ENCODE measurements at regions not wholly inside any gene's neighbourhood (a gene's known extent, or its start where the extent isn't known, plus 50 kb on each side); places are given as distances from the start of the nearest gene placed in this dataset.

DNA sequence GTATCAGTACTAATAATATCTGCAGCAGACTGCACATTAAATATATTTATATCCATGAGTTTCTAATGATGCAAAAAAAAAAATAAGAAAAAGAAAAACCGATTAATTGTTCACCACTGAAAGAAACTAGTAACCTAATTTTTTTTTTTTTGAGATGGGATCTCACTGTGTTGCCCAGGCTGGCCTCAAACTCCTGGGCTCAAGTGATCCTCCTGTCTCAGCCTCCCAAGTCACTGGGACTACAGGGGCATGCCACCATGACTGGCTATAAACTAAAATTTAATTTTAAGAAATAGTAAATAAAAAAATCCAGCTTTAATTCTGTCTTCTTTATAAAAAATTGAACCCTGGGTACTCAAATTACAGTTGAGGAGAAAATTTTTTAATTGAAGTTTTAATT lies 358.2 kb downstream of the QKI start:
- Histone ChIP-seq H3K4me2 (ENCODE audit: low read length) (no peak overlapping the region), H3K9me2 (ENCODE audit: insufficient read depth) (no peaks in the 10 kb centered on the region), H3K36me3 (ENCODE audit: control insufficient read depth in 1 of 2, insufficient read depth in 2 of 2, low read length in 2 of 2) (no peaks in the 10 kb centered on the region), H3K4me3 (replicated peaks in 1 of 2; ENCODE audit: low read depth in 1 of 2, low read length in 2 of 2) (no peak overlapping the region), H3K79me2 (ENCODE audit: insufficient read depth, low read length) (no peaks in the 10 kb centered on the region), H4K20me1 (ENCODE audit: insufficient read depth) (no peaks in the 10 kb centered on the region), H2AFZ (ENCODE audit: low read depth, low read length, poor library complexity, severe bottlenecking) (no peak overlapping the region), H3K9me3 (ENCODE audit: control insufficient read depth in 1 of 2, insufficient read depth in 1 of 2, low read depth in 1 of 2, low read length in 2 of 2) (0 out of 4 replicates have a peak, but pooled peaks cover 0 to 4% of the 10 kb centered on the region in 2 experiments), H3K4me1 (ENCODE audit: control insufficient read depth in 1 of 2, insufficient read depth in 2 of 2, low read length in 2 of 2) (no peaks in the 10 kb centered on the region), H3K27ac (ENCODE audit: low read depth, low read length) (no peak overlapping the region), H3K9ac (ENCODE audit: low read length) (no peak overlapping the region), H3K27me3 (ENCODE audit: insufficient read depth, low read length) (no peaks in the 10 kb centered on the region)
- intact Hi-C loops (cut with micrococcal nuclease), result no loop called here
- no TSS peak for BruUV-seq (replicated peaks)
- no peak for ATAC-seq
- TF ChIP-seq POLR2A (IDR thresholded peaks at IDR 0.05; ENCODE audit: borderline replicate concordance, extremely low read depth, insufficient read depth, insufficient read length), result no peak
- TF ChIP-seq TCF7L2 (IDR thresholded peaks at IDR 0.05; ENCODE audit: borderline replicate concordance, extremely low read depth, insufficient read depth, insufficient read length), result no peak
- TF ChIP-seq EZH2phosphoT487 (IDR thresholded peaks at IDR 0.05; ENCODE audit: borderline replicate concordance), result no peak
- no peak for TF ChIP-seq EGR1 (IDR thresholded peaks at IDR 0.05; ENCODE audit: low read depth)
- no peak for TF ChIP-seq SP1 (IDR thresholded peaks at IDR 0.05; ENCODE audit: low read depth)
- no peak for TF ChIP-seq CBX3 (IDR thresholded peaks at IDR 0.05; ENCODE audit: low read depth)
- TF ChIP-seq SRF (IDR thresholded peaks at IDR 0.05; ENCODE audit: low read depth), result no peak
- no peak for TF ChIP-seq ZBTB33 (IDR thresholded peaks at IDR 0.05; ENCODE audit: extremely low read depth, insufficient replicate concordance, low read length)
- no peak for TF ChIP-seq EZH2 (IDR thresholded peaks at IDR 0.05)
- TF ChIP-seq ELF1 (IDR thresholded peaks at IDR 0.05; ENCODE audit: borderline replicate concordance, low read depth), result no peak
- no peak for DNase-seq (ENCODE audit: low read depth, low spot score)
- ChIA-PET RAD21 (ENCODE audit: low non-redundant PET in 1 of 2, low total read pairs in 2 of 2, uncharacterized antibody in 2 of 2, unreplicated experiment in 2 of 2) (no interaction called here), POLR2A (no interaction called here), CTCF (no interaction called here)

DNA sequence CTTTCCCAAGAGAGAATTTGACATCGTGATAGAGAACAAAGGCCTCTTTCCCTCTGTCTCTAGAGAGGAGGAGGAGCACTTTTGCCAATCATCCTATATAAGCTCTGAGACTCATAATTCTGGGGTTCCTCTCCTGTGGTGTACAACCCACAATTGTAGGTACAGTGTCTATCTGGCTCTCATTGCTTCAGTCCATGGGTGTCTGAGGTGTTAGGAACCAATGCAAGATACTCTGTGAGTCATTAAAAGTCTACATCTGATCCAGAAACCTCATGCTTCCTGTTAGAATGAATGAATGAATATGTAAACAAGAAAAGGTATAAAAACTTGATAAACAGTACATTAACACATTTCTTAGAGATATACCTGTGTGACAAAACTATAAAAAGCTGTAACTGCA lies 356.7 kb downstream of the QKI start:
- H3K27me3 ChIP-seq (ENCODE audit: insufficient read depth, low read length), result no peaks in the 10 kb centered on the region
- intact Hi-C loops (cut with micrococcal nuclease), result no loop called here
- no peak for ATAC-seq
- no peaks in the 10 kb centered on the region for H3K36me3 ChIP-seq (ENCODE audit: control insufficient read depth in 1 of 2, insufficient read depth in 2 of 2, low read length in 2 of 2)
- no peak overlapping the region for H3K4me2 ChIP-seq (ENCODE audit: low read length)
- no TSS peak for BruUV-seq (replicated peaks)
- no peaks in the 10 kb centered on the region for H3K79me2 ChIP-seq (ENCODE audit: insufficient read depth, low read length)
- no peak for DNase-seq (ENCODE audit: low read depth, low spot score)
- TF ChIP-seq TCF7L2 (IDR thresholded peaks at IDR 0.05; ENCODE audit: borderline replicate concordance, extremely low read depth, insufficient read depth, insufficient read length), result no peak
- TF ChIP-seq POLR2A (IDR thresholded peaks at IDR 0.05; ENCODE audit: borderline replicate concordance, extremely low read depth, insufficient read depth, insufficient read length), result no peak
- TF ChIP-seq EGR1 (IDR thresholded peaks at IDR 0.05; ENCODE audit: low read depth), result no peak
- H3K9me3 ChIP-seq (ENCODE audit: control insufficient read depth in 1 of 2, insufficient read depth in 1 of 2, low read depth in 1 of 2, low read length in 2 of 2), result 0 out of 4 replicates have a peak, but pooled peaks cover 0 to 4% of the 10 kb centered on the region in 2 experiments
- no peak overlapping the region for H3K4me3 ChIP-seq (replicated peaks in 1 of 2; ENCODE audit: low read depth in 1 of 2, low read length in 2 of 2)
- no peaks in the 10 kb centered on the region for H3K9me2 ChIP-seq (ENCODE audit: insufficient read depth)
- H4K20me1 ChIP-seq (ENCODE audit: insufficient read depth), result no peaks in the 10 kb centered on the region
- H2AFZ ChIP-seq (ENCODE audit: low read depth, low read length, poor library complexity, severe bottlenecking), result no peak overlapping the region
- ChIA-PET CTCF (no interaction called here), RAD21 (ENCODE audit: low non-redundant PET in 1 of 2, low total read pairs in 2 of 2, uncharacterized antibody in 2 of 2, unreplicated experiment in 2 of 2) (no interaction called here), POLR2A (no interaction called here)
- H3K27ac ChIP-seq (ENCODE audit: low read depth, low read length), result no peak overlapping the region
- H3K9ac ChIP-seq (ENCODE audit: low read length), result no peak overlapping the region
- H3K4me1 ChIP-seq (ENCODE audit: control insufficient read depth in 1 of 2, insufficient read depth in 2 of 2, low read length in 2 of 2), result no peaks in the 10 kb centered on the region
